ENCODE measurements at regions not wholly inside any gene's neighbourhood (a gene's known extent, or its start where the extent isn't known, plus 50 kb on each side); places are given as distances from the start of the nearest gene placed in this dataset.

GRCh38 chr2:133736674-133737073 lies 168.4 kb upstream of the NCKAP5 start:
- TF ChIP-seq, protein P1, sequence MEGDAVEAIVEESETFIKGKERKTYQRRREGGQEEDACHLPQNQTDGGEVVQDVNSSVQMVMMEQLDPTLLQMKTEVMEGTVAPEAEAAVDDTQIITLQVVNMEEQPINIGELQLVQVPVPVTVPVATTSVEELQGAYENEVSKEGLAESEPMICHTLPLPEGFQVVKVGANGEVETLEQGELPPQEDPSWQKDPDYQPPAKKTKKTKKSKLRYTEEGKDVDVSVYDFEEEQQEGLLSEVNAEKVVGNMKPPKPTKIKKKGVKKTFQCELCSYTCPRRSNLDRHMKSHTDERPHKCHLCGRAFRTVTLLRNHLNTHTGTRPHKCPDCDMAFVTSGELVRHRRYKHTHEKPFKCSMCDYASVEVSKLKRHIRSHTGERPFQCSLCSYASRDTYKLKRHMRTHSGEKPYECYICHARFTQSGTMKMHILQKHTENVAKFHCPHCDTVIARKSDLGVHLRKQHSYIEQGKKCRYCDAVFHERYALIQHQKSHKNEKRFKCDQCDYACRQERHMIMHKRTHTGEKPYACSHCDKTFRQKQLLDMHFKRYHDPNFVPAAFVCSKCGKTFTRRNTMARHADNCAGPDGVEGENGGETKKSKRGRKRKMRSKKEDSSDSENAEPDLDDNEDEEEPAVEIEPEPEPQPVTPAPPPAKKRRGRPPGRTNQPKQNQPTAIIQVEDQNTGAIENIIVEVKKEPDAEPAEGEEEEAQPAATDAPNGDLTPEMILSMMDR (IDR thresholded peaks at IDR 0.05; ENCODE audit: low read length), result no peak
- no peak for TF ChIP-seq EZH2 (IDR thresholded peaks at IDR 0.05; ENCODE audit: borderline replicate concordance, low read length)
